Glomerular visceral epithelial cell (primary cell): ENCODE measurements at regions not wholly inside any gene's neighbourhood (a gene's known extent, or its start where the extent isn't known, plus 50 kb on each side); places are given as distances from the start of the nearest gene placed in this dataset.

Experiments used
- DNase-seq: peaks from one replicate; pipeline ENCODE4 v3.0.0-alpha.2; 2016; ENCODE audit errors: extremely low spot score

DNA sequence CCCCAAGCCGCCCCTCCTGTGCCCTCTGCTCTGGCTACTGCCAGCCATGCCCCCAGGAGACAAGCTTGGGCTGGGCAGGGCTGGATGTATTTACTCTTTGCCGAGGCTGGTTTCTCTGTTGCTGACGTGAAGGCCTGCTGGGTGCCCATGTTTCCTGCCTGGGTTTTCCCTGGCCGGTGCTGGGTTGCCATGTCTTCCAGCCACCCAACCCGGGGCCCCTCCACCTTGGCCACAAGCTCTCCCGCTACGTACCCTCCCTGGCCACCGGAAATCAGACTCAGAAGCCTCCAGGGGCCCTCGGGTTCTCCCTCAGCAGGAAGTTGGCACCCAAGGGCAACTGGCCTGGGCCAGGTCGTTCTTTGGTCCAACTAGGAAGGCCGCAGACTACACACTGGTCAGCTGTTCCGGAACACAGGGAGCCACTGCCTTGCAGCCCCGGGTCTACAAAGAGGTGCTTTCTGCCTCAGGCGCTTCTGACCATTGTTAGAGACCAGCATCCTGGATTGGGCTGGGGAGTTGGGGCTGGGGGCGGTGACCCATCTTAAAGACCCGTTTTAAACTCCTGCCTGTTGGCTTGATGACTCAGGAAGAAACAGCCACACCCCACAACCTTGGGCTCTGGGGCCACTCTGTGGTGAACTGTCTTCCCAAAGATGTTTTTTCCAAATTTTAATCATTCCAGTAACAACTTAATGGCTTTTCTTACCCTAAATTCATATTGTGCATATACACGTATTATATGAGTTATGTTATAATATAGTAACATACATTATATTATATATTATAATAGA, 71.2 kb upstream of the RUNX3 start:
- no peak for DNase-seq

DNA sequence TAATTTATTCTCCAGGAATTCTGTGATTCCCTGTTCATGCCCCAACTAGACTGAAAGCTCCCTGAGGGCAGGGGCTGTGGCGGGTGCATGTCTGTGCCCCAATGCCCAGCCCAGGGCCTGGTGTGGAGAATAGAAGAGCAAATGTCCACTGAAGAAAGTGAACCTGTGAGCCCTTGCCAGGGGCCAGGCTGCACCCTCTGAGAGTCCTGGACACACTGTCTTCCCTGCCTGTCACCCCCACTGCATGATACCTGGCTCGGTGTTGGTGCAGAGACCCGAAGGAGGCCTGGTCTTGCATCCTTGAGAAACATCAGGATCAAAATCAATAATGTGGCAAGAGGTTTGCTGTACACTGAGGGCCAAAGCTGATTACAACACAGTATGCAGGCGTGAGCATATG, 69.8 kb upstream of the RUNX3 start:
- no peak for DNase-seq

DNA sequence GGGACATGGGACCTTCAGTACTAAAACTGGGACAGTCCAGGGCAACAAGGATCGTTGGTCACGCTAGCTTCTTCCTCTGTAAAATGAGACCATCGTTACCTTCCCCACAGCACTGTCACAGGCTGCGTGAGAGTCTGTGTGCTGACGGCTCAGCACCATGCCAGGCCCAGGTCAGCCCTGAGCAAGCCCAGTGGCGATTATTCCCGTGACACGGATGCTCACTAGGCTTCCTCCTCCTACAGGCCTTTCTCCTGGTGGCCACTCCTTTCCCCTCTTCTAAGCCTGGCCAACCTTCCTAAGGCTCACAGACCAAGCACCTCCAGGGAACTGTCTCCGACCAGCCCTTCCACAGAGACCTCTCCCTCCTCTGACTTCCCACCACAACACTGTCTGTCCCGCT, 69.3 kb upstream of the RUNX3 start:
- DNase-seq, result no peak

DNA sequence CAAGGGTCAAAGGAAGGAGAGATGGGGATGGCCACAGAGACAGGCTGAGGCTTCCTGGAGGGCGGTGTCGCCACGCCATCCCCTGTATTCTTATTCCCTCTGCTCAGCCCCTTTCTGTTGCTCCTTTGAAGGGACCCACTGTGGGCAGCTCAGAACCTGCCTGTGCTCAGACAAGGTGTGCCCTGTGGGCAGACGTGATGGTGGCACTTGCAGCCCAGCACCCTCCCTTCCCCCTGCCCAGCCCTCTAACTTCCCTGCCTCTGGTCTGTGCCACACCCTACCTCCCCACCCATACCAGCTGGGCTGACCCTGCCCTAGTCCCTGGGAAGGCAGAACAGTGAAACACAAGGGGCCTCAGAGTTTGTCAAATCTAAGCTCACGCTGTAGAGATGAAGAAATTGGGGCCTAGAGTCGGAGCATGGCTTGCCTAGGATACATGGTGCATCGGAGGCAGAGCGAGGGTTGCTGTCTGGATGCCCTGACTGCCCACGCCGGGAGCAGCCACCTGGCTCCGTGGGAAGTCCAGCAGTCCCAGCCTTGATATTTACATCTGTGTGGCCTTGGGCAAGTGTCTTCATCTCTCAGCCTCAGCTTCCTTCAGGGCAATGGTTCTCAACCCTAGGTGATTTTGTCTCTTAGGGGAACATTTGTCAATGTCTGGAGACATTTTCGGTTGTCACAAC, 68.6 kb upstream of the RUNX3 start:
- DNase-seq, result no peak

DNA sequence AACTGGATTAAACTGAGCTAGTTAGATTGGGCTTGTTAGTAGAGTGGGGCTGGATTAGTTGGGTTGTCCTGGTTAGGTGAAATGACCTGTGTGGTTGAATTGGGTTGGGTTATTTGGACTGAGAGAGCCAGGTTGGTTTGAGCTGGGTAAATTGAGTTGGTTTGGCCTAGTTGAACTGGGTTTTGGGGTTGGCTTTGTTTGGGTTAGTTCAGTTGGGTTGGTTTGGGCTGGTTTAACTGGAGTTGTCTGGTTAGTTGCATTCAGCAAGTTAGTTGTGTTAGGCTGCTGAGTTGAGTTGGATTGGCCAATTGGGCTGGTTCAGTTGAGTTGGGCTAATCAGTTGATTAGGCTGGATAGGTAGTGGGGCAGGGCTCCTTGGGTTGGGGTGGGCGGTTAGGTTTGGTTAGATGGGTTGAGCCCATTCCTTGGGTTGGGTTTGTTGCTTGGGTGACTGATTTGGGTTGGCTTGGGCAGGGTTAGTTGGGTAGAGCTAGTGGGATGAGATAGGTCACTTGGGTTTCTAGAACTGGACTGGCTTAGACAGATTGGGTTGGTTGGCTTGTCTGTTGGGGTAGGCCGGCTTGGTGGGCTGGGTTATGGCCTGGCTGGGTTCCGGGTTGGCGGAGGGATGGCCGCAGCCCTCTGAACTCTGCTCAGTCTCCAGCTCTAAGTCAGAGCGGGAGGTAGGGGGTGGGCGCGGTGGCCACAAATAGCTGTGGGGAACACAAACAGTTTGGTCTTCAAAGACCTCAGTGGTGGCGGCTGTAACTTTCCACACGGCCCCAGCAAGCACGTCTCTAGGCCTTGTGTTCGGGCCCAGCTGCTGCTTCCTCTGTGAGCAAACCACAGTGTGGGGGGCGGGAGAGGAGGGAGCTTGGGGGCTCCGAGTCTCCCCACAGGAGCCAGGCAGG, 67.2 kb upstream of the RUNX3 start:
- no peak for DNase-seq

DNA sequence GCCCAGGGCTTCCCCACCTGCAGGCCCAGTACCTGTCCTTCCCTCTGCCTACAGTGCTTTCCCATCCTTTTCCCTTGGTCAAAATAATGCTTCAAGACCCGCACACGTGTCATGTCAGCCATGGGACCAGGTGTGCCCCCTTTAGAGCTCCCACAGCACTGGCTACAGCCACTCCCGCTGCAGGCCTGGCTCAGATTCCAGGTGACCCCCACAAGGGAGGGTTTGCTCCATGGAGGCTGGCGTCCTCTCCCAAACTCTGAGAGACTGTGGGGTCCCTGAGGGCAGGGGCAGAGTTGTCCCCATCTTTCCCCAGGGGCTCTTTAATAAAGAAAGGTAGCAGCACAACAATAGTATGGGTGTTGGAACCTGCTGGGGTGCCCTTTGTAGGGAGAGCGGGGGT, 66.4 kb upstream of the RUNX3 start:
- DNase-seq, result no peak

DNA sequence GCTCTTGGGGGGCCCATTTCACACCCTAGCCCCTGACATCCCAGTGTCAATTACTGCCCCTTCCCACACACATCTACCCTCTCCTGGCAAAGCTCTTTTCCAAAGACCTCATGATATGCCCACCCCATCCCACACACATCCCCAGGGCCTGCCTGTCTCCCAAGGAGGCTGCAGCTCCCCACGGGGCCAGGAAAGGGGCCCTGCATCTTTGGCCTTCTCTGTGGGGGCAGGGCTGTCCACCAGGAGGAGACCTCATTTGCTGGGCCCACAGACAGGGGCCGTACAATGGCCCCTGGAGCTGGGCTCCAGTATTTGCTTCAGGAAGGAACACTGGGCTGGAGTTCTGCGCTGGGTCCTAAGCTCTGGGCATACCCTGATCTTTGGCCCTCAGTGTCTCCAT, 65.6 kb upstream of the RUNX3 start:
- DNase-seq, result no peak

DNA sequence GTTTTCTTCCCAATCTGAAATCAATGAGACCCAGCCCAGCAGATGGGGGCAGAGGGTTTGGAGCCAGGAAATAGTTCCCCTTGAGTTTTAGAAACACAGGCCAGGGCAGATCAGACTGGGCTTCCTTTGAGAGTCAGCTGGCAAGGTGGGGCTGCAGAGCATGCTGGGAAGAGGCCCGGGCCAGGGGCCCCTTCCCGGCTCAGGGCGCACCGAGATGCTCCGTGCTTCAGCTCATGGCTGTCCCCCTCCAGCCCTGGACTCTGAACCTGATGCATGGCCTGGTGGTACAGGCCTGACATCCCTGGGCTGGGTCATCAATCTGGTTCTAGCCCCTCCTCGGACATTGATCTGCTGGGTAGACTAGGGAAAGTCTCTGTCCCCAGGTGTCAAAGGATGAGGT, 65.1 kb upstream of the RUNX3 start:
- no peak for DNase-seq

DNA sequence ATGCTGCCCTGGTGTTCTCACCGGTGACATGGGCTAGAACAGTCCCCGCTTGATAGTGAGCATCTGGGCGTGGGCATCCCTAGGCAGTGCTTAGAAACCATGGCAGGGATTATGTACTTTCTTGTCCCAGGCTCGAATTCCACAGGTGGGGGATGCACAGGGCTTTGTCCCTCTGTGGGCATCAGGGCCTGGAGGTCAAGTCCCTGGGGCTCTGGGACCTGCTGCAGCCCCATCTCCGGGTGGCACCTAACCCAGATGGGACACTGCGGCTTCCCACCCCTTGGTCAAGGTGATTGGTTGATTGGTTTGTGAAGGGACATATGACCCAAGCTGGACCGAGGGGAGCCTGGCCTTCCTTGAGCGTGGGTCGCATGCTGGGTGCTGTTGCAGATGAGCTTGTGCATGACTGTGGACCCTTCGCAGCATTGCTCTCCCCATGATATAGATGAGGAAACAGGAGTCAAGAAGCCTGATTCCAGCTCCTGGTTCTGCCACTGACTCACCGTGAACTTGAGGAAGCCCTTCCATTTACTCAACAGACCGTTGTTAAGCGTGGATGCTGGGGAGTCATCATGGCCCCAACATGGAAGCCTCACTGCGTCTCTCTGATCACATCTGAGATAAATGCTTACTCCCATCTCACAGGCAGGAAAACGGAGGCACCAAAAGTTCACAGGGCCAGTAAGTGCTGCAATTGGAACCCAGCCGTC, 64.0 kb upstream of the RUNX3 start:
- DNase-seq, result no peak

DNA sequence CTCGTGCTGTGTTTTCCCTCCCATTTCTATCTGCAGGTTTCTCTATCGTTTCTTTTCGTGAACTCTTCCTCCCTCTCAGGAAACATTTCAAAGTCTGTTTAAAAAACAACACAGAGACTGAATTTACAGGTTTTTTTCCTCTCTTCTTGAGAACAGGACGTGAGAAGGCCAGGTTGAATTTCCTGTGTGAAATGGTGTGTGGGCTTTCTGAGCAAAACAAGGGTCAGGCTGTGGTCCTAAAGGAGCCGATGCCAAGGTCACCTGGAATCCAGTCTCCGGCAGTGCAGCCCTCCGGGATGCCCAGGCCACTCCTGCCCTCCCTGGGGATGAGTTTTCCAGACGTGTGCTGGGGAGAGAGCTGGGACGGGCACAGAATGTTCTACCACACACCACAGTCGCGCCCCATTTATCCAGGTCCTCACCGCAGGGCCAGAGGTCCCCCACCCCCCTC, 62.7 kb upstream of the RUNX3 start:
- DNase-seq, result no peak

DNA sequence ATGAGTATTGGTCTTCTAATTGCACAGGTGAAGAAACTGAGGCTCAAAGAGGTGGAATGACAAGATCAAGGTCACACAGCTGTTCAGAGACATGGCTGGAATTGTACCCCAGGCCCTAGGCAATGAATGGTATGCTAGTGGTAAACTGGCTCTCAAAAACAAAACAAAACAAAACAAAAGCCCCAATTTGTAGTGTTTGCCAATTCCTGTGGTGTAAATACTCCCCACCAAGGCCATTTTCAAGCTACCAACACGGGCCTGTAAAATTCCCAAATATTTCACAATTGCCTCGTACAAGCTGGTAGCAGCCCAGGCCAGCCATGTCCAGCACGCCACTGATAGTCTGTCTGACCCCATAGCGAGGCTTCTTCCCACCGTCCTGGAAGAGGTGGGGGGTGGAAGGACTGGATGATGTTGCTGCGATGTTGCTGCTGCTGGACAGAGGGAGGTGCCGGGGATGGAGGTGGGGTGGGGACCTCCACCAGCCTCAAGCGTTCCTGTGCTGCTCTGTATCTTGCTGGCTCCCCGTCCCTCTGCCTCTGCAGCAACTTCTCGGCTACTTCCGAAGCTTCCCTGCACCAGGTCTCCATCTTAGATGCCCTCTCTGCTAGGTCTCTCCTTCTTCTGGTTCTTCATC, 62.2 kb upstream of the RUNX3 start:
- DNase-seq, result no peak

DNA sequence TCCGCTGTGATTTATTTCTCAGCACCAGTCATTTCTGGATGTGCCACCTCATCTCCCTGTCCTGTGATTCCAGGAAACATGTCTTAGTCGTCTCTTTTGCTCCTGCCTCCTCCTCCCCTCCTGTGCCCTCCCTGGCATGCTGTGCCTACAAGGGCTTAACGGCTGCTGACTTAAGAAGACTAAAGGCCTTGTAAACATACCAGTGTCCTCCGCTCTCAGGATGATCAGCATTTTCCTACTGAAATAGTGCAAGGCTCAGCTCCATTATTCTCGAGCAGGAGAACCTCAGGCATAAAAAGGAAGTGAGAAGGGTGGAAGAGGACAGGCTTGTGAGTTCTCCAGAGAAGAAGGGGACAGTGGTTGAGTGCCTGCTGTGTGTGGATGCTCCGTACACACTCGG, 61.6 kb upstream of the RUNX3 start:
- DNase-seq, result no peak

DNA sequence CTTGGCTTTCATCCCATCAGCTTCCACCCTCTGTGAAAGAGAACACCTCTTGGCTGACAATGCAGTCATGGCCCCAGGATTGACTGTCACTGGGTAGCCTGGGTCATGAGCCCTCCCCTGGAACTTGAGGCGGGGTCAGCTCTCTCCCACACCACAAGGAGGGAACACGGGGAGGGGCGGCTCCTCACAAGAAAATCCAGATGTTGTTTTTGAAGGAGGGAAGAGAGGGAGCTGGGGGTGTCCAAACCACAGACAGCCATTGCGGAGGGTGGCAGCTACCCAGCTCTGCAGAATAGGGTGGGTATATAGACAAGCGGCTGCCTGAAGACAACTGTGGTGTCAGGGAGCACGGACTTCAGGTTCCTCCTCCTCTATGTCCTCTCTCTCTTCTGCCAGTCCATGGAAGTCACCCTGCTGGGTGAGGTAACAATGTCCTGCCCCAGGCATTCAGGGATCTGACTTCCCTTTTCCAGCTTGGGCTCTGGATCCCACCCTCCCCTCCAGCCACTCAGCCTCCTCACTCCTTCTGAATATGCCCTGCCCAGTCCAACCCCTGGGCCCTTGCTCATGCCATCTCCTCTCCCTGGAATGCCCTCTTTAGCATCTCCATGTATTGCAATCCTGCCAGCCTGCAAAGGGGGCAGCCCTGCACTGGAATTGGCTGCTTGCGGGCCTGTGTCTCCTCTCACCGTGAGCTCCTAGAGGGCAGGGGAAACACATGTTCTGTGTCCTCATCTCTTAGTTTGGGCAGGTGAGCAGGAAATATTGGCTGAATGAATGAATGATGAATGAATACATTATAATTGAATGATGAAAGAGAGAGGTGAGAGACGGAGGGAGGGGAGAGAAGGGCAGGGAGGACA, 60.9 kb upstream of the RUNX3 start:
- no peak for DNase-seq

DNA sequence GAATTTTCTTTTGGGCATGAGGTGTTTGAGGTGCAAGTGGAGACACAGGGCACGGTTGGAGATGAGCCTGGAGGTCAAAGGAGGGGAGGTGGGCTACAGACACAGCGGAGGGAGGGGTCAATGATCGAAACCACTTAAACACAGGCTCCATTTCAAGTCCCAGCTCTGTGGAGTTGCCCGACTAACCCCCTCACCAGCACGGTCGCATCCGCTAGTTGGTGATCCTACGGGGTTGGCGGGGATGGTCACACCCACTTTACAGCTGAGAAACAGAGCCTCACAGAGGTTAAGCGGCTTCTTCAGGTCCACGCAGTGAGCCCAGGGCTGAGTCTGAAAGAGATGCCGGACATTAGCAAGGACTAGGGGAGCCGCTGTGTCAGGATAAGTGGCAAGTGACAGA, 60.1 kb upstream of the RUNX3 start:
- DNase-seq, result no peak

DNA sequence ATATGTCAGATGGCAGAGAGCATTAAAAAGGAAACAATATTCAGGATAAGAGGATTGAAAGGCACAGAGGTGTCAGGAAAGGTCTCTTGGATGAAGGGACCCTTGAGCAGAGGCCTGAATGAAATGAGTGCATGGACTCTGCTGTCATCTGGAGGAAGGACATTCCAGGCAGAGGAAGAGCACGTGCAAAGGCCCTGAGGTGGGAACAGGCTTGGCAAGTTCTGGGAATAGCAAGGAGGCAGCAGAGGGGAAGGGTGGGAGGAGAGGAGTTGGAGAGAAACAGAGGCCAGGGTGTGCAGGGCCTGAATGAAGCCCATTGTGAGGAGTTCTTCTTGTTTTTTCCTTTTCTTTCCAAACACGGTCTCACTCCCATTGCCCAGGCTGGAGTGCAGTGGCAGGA, 59.0 kb upstream of the RUNX3 start:
- no peak for DNase-seq

DNA sequence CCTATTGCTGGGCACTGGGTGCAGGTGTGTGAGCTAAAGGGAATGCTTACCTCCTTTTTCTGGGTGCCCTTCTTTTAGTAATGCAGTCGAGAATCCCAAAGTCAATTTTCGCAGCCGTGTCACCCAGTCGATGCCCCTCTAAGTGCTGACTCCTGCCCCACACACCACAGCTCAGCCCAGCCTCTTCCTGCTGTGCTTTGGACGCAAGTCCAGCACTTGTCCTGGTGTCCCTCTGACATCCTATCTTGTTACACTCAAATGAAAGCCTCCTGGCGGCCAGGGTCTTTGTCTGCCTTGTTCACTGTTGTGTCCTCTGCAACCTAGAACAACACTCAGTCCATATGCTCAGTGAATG, 58.5 kb upstream of the RUNX3 start:
- no peak for DNase-seq

DNA sequence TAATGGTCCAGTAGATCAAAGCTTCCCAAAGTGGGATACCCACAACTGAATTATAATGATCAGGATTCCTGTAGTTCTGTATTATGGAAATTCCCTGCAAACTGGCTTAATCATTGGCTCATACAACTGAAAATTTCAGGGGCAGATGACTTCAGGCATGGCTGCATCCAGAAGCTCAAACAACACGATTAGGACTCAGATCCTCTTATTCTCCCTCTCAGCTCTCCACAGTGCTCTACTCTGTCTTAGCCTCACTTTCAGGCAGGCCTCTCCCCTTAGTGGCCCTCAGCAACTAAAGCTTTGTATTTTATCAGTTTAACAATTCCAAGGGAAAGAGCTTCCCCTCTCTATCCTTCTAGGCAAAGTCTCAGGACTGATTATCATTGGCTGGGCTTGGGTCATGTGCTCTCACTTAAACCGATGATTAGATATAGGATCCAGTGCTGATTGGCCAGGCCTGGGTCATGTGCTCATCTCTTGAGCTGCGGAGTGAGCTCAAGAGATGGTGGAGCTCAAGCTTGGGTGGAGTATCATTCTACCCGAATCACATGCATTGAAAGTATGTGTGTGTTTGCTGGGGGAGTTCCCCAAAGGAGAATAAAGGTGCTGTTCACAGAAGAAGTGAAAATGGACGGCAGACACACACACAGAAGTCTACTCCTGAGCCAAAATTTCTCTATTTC, 57.9 kb upstream of the RUNX3 start:
- no peak for DNase-seq

DNA sequence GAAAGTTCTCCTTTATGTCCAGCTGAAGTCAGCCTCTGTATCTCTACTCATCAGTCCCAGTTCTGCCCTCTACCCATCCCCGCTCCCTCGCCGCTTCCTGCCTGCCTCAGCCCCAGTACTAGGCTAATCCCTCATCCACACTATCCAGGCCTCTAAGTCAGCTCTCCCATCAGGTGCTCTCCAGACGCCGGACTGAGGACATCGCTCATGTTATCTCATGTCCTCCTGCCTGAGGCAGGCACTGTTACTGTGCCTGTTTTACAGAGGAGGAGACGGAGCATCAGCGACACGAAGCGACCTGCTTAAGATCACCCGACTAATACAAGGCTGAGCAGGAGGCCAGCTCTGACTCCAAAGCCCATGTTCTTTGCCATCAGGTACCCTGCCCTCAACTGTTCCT, 57.3 kb upstream of the RUNX3 start:
- no peak for DNase-seq

DNA sequence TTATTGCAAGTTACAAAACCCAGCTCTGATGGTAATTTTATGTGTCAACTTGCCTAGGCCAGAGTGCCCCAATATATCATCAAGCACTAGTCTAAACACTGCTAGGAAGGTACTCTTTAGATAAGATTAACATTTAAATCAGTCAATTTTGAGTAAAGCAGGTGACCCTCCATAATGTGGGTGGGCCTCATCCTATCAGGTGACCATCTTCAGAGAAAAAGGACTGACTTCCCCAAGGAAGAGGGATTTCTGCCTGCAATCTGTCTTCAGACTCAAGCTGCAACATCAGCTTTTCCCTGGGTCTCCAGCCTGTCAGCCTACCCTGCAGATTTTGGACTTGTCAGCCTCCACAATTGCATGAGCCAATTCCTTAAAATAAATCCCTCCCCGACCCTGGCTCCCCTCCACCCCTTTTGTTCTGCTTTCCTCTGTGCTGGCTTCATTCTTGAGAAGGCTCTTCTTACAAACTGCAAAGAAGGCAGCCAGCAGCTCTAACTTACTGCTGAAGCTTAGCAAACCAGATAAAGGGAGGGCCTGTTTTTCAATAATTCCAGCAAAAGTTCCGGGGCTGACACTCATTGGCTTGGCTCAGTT, 56.4 kb upstream of the RUNX3 start:
- DNase-seq, result no peak

DNA sequence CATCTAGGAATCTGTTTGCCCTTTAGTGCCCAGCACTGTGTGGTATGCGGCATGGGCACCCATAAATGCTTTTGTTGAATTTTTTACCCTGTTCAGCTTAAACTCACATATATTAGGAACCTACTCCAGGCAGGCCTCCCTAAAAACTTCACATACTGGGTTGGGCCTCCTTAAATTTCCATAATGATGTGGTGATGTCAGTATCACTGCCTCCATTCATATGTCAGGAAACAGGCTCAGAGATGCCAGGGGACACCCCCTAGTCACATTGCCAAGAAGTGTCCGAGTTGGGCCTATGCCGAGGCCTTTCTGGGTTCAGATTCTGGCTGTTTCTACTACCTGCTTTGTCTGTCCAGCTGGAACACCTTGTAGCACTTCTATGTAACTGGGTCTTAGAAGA, 55.7 kb upstream of the RUNX3 start:
- no peak for DNase-seq
